ENCODE measurements at regions not wholly inside any gene's neighbourhood (a gene's known extent, or its start where the extent isn't known, plus 50 kb on each side); places are given as distances from the start of the nearest gene placed in this dataset.

DNA sequence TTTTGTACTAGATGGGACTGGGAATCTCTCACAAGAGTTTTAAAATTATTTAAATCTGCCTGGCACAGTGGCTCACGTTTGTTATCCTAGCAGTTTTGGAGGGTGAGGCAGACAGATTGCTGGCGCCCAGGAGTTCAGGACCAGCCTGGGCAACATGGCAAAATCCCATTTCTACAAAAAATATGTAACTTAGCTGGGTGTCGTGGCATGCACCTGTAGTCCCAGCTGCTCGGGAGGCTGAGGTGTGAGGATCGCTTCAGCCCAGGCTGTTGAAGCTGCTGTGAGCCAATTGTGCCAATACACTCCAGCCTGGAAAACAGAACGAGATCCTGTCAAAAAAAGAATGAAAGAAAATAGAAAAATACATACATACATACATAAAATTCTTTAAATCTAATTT lies 685.7 kb upstream of the PIK3C3 start:
- no peak overlapping the region for H3K4me3 ChIP-seq (ENCODE audit: low read depth in 1 of 3, low read length in 3 of 3)
- DNase-seq (ENCODE audit: low spot score) = no peak
- 69% methylated on average over 6 of the region's 6 CpGs for WGBS
- no peaks in the 10 kb centered on the region for H3K4me1 ChIP-seq (ENCODE audit: control insufficient read depth in 4 of 4, insufficient read depth in 4 of 4, low read length in 3 of 4)
- no peaks in the 10 kb centered on the region for H3K27me3 ChIP-seq (ENCODE audit: control insufficient read depth in 4 of 4, insufficient read depth in 4 of 4, low read length in 3 of 4)
- no peaks in the 10 kb centered on the region for H3K36me3 ChIP-seq (ENCODE audit: control insufficient read depth in 4 of 4, insufficient read depth in 3 of 4, low read depth in 1 of 4, low read length in 3 of 4)
- no peak overlapping the region for H3K27ac ChIP-seq (ENCODE audit: low read depth in 1 of 2, low read length in 2 of 2)
- H3K9me3 ChIP-seq (ENCODE audit: control insufficient read depth in 4 of 4, low read length in 3 of 4) = no peaks in the 10 kb centered on the region
- no peak overlapping the region for H3K9ac ChIP-seq (ENCODE audit: low read depth in 1 of 2, low read length in 2 of 2)
- TF ChIP-seq FOXA1 (IDR thresholded peaks at IDR 0.05) (no peak), TAF1 (conservative IDR thresholded peaks at IDR 0.05) (no peak)

DNA sequence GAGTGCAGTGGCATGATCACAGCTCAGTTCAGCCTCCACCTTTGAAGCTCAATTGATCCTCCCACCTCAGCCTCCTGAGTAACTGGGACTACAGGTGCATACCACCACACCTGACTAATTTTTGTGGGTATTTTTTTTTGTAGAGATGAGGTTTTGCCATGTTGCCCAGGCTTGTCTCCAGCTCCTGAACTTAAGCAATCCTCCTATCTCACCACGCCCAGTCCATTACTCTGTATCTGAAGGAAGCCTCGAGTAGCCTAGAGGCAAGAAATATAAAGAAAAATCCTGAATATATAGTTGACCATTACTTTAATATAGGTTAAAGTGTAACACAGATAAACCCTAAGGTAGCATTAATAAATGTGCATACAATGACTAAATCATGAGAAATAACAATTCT lies 686.8 kb upstream of the PIK3C3 start:
- 78% methylated on average over 2 of the region's 2 CpGs for WGBS
- TF ChIP-seq, protein P1, sequence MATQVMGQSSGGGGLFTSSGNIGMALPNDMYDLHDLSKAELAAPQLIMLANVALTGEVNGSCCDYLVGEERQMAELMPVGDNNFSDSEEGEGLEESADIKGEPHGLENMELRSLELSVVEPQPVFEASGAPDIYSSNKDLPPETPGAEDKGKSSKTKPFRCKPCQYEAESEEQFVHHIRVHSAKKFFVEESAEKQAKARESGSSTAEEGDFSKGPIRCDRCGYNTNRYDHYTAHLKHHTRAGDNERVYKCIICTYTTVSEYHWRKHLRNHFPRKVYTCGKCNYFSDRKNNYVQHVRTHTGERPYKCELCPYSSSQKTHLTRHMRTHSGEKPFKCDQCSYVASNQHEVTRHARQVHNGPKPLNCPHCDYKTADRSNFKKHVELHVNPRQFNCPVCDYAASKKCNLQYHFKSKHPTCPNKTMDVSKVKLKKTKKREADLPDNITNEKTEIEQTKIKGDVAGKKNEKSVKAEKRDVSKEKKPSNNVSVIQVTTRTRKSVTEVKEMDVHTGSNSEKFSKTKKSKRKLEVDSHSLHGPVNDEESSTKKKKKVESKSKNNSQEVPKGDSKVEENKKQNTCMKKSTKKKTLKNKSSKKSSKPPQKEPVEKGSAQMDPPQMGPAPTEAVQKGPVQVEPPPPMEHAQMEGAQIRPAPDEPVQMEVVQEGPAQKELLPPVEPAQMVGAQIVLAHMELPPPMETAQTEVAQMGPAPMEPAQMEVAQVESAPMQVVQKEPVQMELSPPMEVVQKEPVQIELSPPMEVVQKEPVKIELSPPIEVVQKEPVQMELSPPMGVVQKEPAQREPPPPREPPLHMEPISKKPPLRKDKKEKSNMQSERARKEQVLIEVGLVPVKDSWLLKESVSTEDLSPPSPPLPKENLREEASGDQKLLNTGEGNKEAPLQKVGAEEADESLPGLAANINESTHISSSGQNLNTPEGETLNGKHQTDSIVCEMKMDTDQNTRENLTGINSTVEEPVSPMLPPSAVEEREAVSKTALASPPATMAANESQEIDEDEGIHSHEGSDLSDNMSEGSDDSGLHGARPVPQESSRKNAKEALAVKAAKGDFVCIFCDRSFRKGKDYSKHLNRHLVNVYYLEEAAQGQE (IDR thresholded peaks at IDR 0.05) = no peak
- TF ChIP-seq FOXA1 (IDR thresholded peaks at IDR 0.05) (no peak), SP1 (IDR thresholded peaks at IDR 0.05) (no peak), FOXA2 (IDR thresholded peaks at IDR 0.05) (no peak), HNF4G (IDR thresholded peaks at IDR 0.05) (no peak), HNF4A (conservative IDR thresholded peaks at IDR 0.05) (no peak), EGR1 (IDR thresholded peaks at IDR 0.05; ENCODE audit: low read depth in 2 of 2) (no peak), JUND (IDR thresholded peaks at IDR 0.05) (no peak), RAD21 (IDR thresholded peaks at IDR 0.05) (no peak), GABPA (IDR thresholded peaks at IDR 0.05 in 1 of 2, conservative IDR thresholded peaks at IDR 0.05 in 1 of 2) (no peak)
- TF ChIP-seq, protein P2, sequence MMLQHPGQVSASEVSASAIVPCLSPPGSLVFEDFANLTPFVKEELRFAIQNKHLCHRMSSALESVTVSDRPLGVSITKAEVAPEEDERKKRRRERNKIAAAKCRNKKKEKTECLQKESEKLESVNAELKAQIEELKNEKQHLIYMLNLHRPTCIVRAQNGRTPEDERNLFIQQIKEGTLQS (IDR thresholded peaks at IDR 0.05) = no peak
- TF ChIP-seq, protein P3, sequence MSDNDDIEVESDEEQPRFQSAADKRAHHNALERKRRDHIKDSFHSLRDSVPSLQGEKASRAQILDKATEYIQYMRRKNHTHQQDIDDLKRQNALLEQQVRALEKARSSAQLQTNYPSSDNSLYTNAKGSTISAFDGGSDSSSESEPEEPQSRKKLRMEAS (IDR thresholded peaks at IDR 0.05) = no peak
- TF ChIP-seq, protein P4, sequence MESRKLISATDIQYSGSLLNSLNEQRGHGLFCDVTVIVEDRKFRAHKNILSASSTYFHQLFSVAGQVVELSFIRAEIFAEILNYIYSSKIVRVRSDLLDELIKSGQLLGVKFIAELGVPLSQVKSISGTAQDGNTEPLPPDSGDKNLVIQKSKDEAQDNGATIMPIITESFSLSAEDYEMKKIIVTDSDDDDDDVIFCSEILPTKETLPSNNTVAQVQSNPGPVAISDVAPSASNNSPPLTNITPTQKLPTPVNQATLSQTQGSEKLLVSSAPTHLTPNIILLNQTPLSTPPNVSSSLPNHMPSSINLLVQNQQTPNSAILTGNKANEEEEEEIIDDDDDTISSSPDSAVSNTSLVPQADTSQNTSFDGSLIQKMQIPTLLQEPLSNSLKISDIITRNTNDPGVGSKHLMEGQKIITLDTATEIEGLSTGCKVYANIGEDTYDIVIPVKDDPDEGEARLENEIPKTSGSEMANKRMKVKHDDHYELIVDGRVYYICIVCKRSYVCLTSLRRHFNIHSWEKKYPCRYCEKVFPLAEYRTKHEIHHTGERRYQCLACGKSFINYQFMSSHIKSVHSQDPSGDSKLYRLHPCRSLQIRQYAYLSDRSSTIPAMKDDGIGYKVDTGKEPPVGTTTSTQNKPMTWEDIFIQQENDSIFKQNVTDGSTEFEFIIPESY (IDR thresholded peaks at IDR 0.05) = no peak
- TF ChIP-seq, protein P5, sequence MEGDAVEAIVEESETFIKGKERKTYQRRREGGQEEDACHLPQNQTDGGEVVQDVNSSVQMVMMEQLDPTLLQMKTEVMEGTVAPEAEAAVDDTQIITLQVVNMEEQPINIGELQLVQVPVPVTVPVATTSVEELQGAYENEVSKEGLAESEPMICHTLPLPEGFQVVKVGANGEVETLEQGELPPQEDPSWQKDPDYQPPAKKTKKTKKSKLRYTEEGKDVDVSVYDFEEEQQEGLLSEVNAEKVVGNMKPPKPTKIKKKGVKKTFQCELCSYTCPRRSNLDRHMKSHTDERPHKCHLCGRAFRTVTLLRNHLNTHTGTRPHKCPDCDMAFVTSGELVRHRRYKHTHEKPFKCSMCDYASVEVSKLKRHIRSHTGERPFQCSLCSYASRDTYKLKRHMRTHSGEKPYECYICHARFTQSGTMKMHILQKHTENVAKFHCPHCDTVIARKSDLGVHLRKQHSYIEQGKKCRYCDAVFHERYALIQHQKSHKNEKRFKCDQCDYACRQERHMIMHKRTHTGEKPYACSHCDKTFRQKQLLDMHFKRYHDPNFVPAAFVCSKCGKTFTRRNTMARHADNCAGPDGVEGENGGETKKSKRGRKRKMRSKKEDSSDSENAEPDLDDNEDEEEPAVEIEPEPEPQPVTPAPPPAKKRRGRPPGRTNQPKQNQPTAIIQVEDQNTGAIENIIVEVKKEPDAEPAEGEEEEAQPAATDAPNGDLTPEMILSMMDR (IDR thresholded peaks at IDR 0.05; ENCODE audit: low read depth, low read length, missing input control) = no peak
- no peak overlapping the region for H3K9ac ChIP-seq (ENCODE audit: low read depth in 1 of 2, low read length in 2 of 2)
- no peaks in the 10 kb centered on the region for H3K9me3 ChIP-seq (ENCODE audit: control insufficient read depth in 4 of 4, low read length in 3 of 4)
- no peak overlapping the region for H3K4me3 ChIP-seq (ENCODE audit: low read depth in 1 of 3, low read length in 3 of 3)
- DNase-seq (ENCODE audit: low spot score) = no peak
- H3K27me3 ChIP-seq (ENCODE audit: control insufficient read depth in 4 of 4, insufficient read depth in 4 of 4, low read length in 3 of 4) = no peaks in the 10 kb centered on the region
- H3K27ac ChIP-seq (ENCODE audit: low read depth in 1 of 2, low read length in 2 of 2) = no peak overlapping the region
- H3K4me1 ChIP-seq (ENCODE audit: control insufficient read depth in 4 of 4, insufficient read depth in 4 of 4, low read length in 3 of 4) = no peaks in the 10 kb centered on the region
- no peaks in the 10 kb centered on the region for H3K36me3 ChIP-seq (ENCODE audit: control insufficient read depth in 4 of 4, insufficient read depth in 3 of 4, low read depth in 1 of 4, low read length in 3 of 4)

Data from liver (tissue), 8 donors.